ENCODE measurements at regions not wholly inside any gene's neighbourhood (a gene's known extent, or its start where the extent isn't known, plus 50 kb on each side); places are given as distances from the start of the nearest gene placed in this dataset.

DNA sequence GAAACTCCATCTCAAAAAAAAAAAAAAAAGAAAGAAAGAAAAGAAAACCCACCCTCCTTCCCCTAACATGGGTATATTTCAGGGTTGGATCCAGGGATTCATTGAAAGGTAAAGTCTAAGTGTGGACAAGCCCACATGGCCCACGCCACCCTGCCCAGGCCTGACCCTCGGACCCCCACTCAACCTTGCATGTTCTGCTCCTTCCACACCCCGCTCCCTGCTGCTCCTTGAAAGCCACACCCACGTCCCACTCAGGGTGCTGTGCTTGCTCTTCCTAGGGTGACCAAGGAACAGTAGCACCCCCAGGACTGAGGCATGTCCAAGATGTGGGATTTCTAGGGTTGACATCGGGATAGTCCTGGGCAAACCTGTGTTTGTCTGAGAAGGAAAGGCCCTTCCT is 172.7 kb upstream of the MYCN start:
- Histone ChIP-seq H2BK5ac (ENCODE audit: low read depth, low read length) (peak overlapping the region; percentile 18; the same call in 1 of the 2 replicates), H3K23me2 (ENCODE audit: low read depth, low read length) (no peaks in the 10 kb centered on the region), H3K4ac (replicated peaks; ENCODE audit: insufficient read length, low read depth, low read length) (no peak overlapping the region), H4K5ac (ENCODE audit: insufficient read length, low read depth, low read length) (no peak overlapping the region), H4K91ac (replicated peaks; ENCODE audit: insufficient read length, low read length) (no peak overlapping the region), H3K4me1 (replicated peaks in 1 of 4; ENCODE audit: control insufficient read depth in 3 of 4, insufficient read depth in 4 of 4, low read length in 3 of 4) (peaks cover 0 to 7% (median 1%) of the 10 kb centered on the region in 4 experiments; a peak in 3 of 7 replicates), H3K14ac (ENCODE audit: insufficient read length) (no peak overlapping the region), H2BK15ac (ENCODE audit: low read length) (peak overlapping the region; percentile 48; the same call in 1 of the 2 replicates), H3K56ac (replicated peaks; ENCODE audit: insufficient read length, low read depth, low read length) (no peak overlapping the region), H2BK12ac (ENCODE audit: low read depth, low read length) (peak overlapping the region; percentile 40; the same call in 1 of the 2 replicates), H2AK5ac (ENCODE audit: low read depth, low read length) (peak overlapping the region; percentile 17; the same call in 1 of the 2 replicates), H4K8ac (ENCODE audit: extremely low read depth, insufficient read depth, low read length) (no peak overlapping the region), H2BK120ac (replicated peaks; ENCODE audit: low read depth, low read length) (no peak overlapping the region), H3K9ac (replicated peaks in 1 of 4; ENCODE audit: extremely low read depth in 1 of 4, low read depth in 3 of 4, low read length in 3 of 4) (no peak overlapping the region), H3K4me2 (ENCODE audit: insufficient read depth in 1 of 2, low read depth in 2 of 2, low read length in 2 of 2) (no peak overlapping the region; a peak in 1 of 4 replicates), H3K79me2 (ENCODE audit: control insufficient read depth in 1 of 2, insufficient read depth in 2 of 2, low read length in 2 of 2) (no peaks in the 10 kb centered on the region), H3K27me3 (replicated peaks in 1 of 4; ENCODE audit: control insufficient read depth in 3 of 4, extremely low read depth in 1 of 4, insufficient read depth in 3 of 4, low read length in 3 of 4) (no peaks in the 10 kb centered on the region), H3K27ac (ENCODE audit: low read depth, low read length) (no peak overlapping the region), H4K20me1 (replicated peaks in 1 of 2; ENCODE audit: control insufficient read depth in 1 of 2, insufficient read depth in 2 of 2, low read length in 2 of 2) (no peaks in the 10 kb centered on the region), H2AFZ (ENCODE audit: low read length) (0 out of 2 replicates have a peak overlapping the region, but pooled peaks have one; percentile 53), H3K79me1 (ENCODE audit: low read depth, low read length) (no peaks in the 10 kb centered on the region), H2BK20ac (ENCODE audit: low read length) (no peak overlapping the region), H3K23ac (ENCODE audit: insufficient read length) (no peak overlapping the region), H3K4me3 (ENCODE audit: extremely low read depth in 1 of 4, insufficient read depth in 2 of 4, low read depth in 3 of 4, low read length in 4 of 4) (no peak overlapping the region), H3K9me3 (ENCODE audit: insufficient read depth in 2 of 2, low read depth in 1 of 2, low read length in 1 of 2) (no peaks in the 10 kb centered on the region), H3K18ac (ENCODE audit: extremely low read depth, low read length) (no peak overlapping the region), H3K36me3 (ENCODE audit: control insufficient read depth in 2 of 4, insufficient read depth in 4 of 4, low read length in 3 of 4) (no peaks in the 10 kb centered on the region)
- POLR2A ChIA-PET (ENCODE audit: partially characterized antibody): no interaction called here
- WGBS, 2 experiments (ENCODE audit: extremely low coverage in 1 of 2, insufficient coverage in 1 of 2, insufficient read length in 1 of 2, insufficient replicate concordance in 2 of 2, low coverage in 1 of 2, low lambda C conversion rate in 2 of 2, missing lambda C conversion rate in 1 of 2): 90% methylated on average over 5 of the region's 5 CpGs; no CpG with 5 or more reads in 1 of the 2 experiments
- DNase-seq (ENCODE audit: low read depth in 1 of 2, low spot score in 2 of 2): no peak
- no peak for FAIRE-seq
- CTCF ChIA-PET (ENCODE audit: partially characterized antibody): interaction anchor here (1.2 kb wide), 1 partner anchor 31 kb away, joined by 5 read pairs; no protein-coding TSS in a partner anchor
- TF ChIP-seq JUN (IDR thresholded peaks at IDR 0.05; ENCODE audit: low read depth, low read length) (no peak), RNF2 (IDR thresholded peaks at IDR 0.05; ENCODE audit: borderline replicate concordance, low read depth, low read length, missing control alignments, poor library complexity, severe bottlenecking) (no peak), FOSL1 (IDR thresholded peaks at IDR 0.05; ENCODE audit: insufficient read depth, low read depth, low read length) (no peak), ZNF274 (IDR thresholded peaks at IDR 0.05; ENCODE audit: borderline replicate concordance, extremely low read depth, low read length) (no peak), SP4 (IDR thresholded peaks at IDR 0.05; ENCODE audit: low read length) (no peak), TEAD4 (IDR thresholded peaks at IDR 0.05; ENCODE audit: low read depth, low read length) (no peak), POLR2AphosphoS5 (IDR thresholded peaks at IDR 0.05; ENCODE audit: low read depth, low read length) (no peak)
